ENCODE measurements at regions not wholly inside any gene's neighbourhood (a gene's known extent, or its start where the extent isn't known, plus 50 kb on each side); places are given as distances from the start of the nearest gene placed in this dataset.
"Not testable (repeated sequence)": the region's sequence is repeated elsewhere in the genome, so short reads cannot be mapped to it uniquely, and the experiment has no call there.

GRCh38 chr15:87576486-87577176 is 679.9 kb downstream of the NTRK3 start:
- no peak for DNase-seq

GRCh38 chr15:87575896-87576473 is 680.6 kb downstream of the NTRK3 start:
- DNase-seq, result no peak

- no peak for DNase-seq
Measured at GRCh38 chr15:87573534-87573933, 683.0 kb downstream of the NTRK3 start.

GRCh38 chr15:87573039-87573438 is 683.5 kb downstream of the NTRK3 start:
- DNase-seq, result no peak

GRCh38 chr15:87572381-87572910 is 684.1 kb downstream of the NTRK3 start:
- DNase-seq, result no peak

GRCh38 chr15:87570206-87570605 is 686.3 kb downstream of the NTRK3 start:
- DNase-seq, result no peak

- DNase-seq, result no peak
Measured at GRCh38 chr15:87569581-87569980, 687.0 kb downstream of the NTRK3 start.

GRCh38 chr15:87567406-87568030 is 689.0 kb downstream of the NTRK3 start:
- no peak for DNase-seq

- no peak for DNase-seq
Measured at GRCh38 chr15:87566236-87566635, 690.3 kb downstream of the NTRK3 start.

GRCh38 chr15:87564681-87565080 is 691.9 kb downstream of the NTRK3 start:
- no peak for DNase-seq

GRCh38 chr15:87563869-87564268 is 692.7 kb downstream of the NTRK3 start:
- DNase-seq, result no peak

- no peak for DNase-seq
Measured at GRCh38 chr15:87562203-87562602, 694.3 kb downstream of the NTRK3 start.

- no peak for DNase-seq
Measured at GRCh38 chr15:87561641-87562040, 694.9 kb downstream of the NTRK3 start.

GRCh38 chr15:87557881-87558280 is 698.7 kb downstream of the NTRK3 start:
- no peak for DNase-seq

- DNase-seq, result no peak
Measured at GRCh38 chr15:87556886-87557285, 699.7 kb downstream of the NTRK3 start.

GRCh38 chr15:87549860-87550259 is 706.7 kb downstream of the NTRK3 start:
- DNase-seq, result no peak

- DNase-seq, result no peak
Measured at GRCh38 chr15:87549296-87549695, 707.2 kb downstream of the NTRK3 start.

- not testable (repeated sequence) for DNase-seq
Measured at GRCh38 chr15:87548590-87548989, 707.9 kb downstream of the NTRK3 start.

- DNase-seq, result no peak
Measured at GRCh38 chr15:87547470-87548181, 708.9 kb downstream of the NTRK3 start.

- DNase-seq, result no peak
Measured at GRCh38 chr15:87538327-87538834, 718.2 kb downstream of the NTRK3 start.

- no peak for DNase-seq
Measured at GRCh38 chr15:87537295-87537694, 719.2 kb downstream of the NTRK3 start.

GRCh38 chr15:87533637-87534036 is 722.9 kb downstream of the NTRK3 start:
- not testable (repeated sequence) for DNase-seq

- no peak for DNase-seq
Measured at GRCh38 chr15:87528873-87529272, 727.7 kb downstream of the NTRK3 start.

Measured in GF-D8 (cell line).